ENCODE measurements at regions not wholly inside any gene's neighbourhood (a gene's known extent, or its start where the extent isn't known, plus 50 kb on each side); places are given as distances from the start of the nearest gene placed in this dataset.

DNA sequence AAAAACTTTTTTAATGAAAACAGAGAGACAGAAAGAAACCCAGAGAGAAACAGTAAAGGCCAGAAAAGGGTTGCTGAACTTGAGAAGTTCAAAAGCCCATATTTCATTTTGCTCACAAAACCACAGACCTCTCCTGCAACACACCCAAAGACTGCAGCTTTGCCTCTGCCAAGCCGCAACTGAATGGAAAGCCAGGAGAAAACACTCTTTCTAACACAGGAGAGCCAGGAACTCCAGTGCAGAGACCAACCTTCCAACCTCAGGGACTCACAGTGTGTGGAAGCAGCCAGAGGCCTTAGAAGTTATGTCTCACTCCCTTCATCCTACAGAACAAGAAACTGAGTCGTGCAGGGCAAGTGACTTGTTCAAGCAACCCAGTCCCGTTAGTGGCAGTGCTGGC lies 163.1 kb upstream of the HES1 start:
- TF ChIP-seq CTCF (conservative IDR thresholded peaks at IDR 0.05): no peak
- peak overlapping the region; percentile 53 for H3K4me3 Mint-ChIP-seq

GRCh38 chr3:193974191-193974652 lies 161.7 kb upstream of the HES1 start:
- Mint-ChIP-seq H3K9me3 (no peaks in the 10 kb centered on the region), H3K4me3 (no peak overlapping the region), H3K36me3 (no peaks in the 10 kb centered on the region), H3K27ac (no peak overlapping the region), H3K27me3 (no peaks in the 10 kb centered on the region), H3K4me1 (ENCODE audit: unreplicated experiment) (peaks cover 55% of the 10 kb centered on the region)
- DNase-seq (ENCODE audit: extremely low spot score, unreplicated experiment): no peak
- TF ChIP-seq CTCF (conservative IDR thresholded peaks at IDR 0.05): no peak

More for the DNA sequence above, 163.1 kb upstream of the HES1 start:
- H3K36me3 Mint-ChIP-seq: no peaks in the 10 kb centered on the region
- H3K9me3 Mint-ChIP-seq: no peaks in the 10 kb centered on the region
- peak overlapping the region; percentile 56 for H3K27ac Mint-ChIP-seq
- H3K27me3 Mint-ChIP-seq: no peaks in the 10 kb centered on the region
- no peak for DNase-seq (ENCODE audit: extremely low spot score, unreplicated experiment)
- H3K4me1 Mint-ChIP-seq (ENCODE audit: unreplicated experiment): peaks cover 55% of the 10 kb centered on the region

DNA sequence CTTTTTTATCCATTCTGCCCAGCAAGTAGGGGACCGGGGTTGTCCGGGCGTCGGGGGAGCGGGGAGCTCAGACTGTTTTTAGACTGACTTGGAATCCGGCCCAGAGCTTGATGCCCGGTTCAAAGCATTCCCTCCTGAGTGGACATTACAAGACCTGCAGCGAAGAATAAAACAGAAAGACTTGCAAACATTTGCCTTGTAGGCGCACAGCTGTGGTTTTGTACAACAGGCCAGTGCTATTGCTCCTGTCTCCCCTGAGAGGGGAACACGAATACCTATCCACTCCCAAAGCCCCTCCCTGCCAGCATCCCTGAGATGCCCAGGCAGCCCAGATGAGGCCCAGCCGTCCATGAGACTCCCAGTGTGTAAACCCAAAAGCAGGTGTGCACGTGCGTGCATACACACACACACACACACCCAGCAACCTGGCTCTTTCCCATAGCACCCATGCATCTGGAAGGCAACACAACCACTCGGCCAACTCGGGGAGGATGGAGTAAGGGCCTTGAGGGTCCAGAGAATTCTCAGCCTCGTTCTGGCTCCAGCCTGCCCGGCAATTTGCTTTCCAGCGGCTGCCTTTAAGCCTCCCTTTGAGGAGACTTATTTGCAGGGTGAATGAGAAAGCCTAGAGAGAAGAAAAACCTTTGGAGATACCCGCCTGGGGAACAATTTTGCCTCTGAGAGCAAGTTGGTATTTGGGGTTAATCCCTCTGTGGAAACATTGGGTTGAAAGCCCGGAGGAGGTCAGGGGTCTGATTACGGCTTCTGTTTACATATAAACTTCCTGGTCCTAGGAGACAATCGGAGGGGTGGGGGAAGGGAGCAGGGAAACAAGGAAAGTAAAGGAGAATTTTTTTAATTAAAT lies 161.0 kb upstream of the HES1 start:
- H3K27me3 Mint-ChIP-seq: no peaks in the 10 kb centered on the region
- peak overlapping the region; percentile 60 for H3K4me3 Mint-ChIP-seq
- H3K36me3 Mint-ChIP-seq: no peaks in the 10 kb centered on the region
- peak overlapping the region; percentile 51 for H3K27ac Mint-ChIP-seq
- DNase-seq (ENCODE audit: extremely low spot score, unreplicated experiment): no peak
- no peak for TF ChIP-seq CTCF (conservative IDR thresholded peaks at IDR 0.05)
- no peaks in the 10 kb centered on the region for H3K9me3 Mint-ChIP-seq
- peaks cover 54% of the 10 kb centered on the region for H3K4me1 Mint-ChIP-seq (ENCODE audit: unreplicated experiment)

GRCh38 chr3:193977622-193978021 lies 158.3 kb upstream of the HES1 start:
- no peaks in the 10 kb centered on the region for H3K36me3 Mint-ChIP-seq
- no peak for TF ChIP-seq CTCF (conservative IDR thresholded peaks at IDR 0.05)
- no peaks in the 10 kb centered on the region for H3K9me3 Mint-ChIP-seq
- peaks cover 32% of the 10 kb centered on the region for H3K4me1 Mint-ChIP-seq (ENCODE audit: unreplicated experiment)
- H3K27ac Mint-ChIP-seq: no peak overlapping the region
- no peak for DNase-seq (ENCODE audit: extremely low spot score, unreplicated experiment)
- no peak overlapping the region for H3K4me3 Mint-ChIP-seq
- H3K27me3 Mint-ChIP-seq: no peaks in the 10 kb centered on the region

- no peak for TF ChIP-seq CTCF (conservative IDR thresholded peaks at IDR 0.05)
- Mint-ChIP-seq H3K9me3 (no peaks in the 10 kb centered on the region), H3K27ac (no peak overlapping the region), H3K4me1 (ENCODE audit: unreplicated experiment) (peaks cover 28% of the 10 kb centered on the region), H3K27me3 (no peaks in the 10 kb centered on the region), H3K36me3 (no peaks in the 10 kb centered on the region), H3K4me3 (no peak overlapping the region)
- no peak for DNase-seq (ENCODE audit: extremely low spot score, unreplicated experiment)
These were observed 157.9 kb upstream of the HES1 start for GRCh38 chr3:193978030-193978429.
